ENCODE measurements at regions not wholly inside any gene's neighbourhood (a gene's known extent, or its start where the extent isn't known, plus 50 kb on each side); places are given as distances from the start of the nearest gene placed in this dataset.

DNA sequence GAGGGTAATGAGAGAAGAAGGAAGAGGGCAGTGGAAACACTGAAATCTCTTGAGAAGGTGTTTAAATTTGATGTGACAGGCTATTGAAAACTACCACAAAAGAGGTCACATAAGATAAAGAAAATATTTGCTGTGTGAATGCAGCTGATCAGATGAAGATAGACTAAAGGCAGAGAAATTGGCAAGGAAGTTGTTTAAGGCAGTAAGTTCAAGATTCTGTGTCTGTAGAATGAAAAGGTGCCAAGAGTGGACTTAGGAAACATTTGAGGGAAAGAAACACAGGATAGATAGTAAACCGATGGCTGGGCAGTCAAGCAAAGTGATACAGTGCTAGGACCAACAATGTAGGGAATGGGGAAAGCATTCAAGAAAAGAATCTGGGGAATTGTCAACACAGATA is 332.3 kb upstream of the MARCKS start:
- TF ChIP-seq, protein P1, sequence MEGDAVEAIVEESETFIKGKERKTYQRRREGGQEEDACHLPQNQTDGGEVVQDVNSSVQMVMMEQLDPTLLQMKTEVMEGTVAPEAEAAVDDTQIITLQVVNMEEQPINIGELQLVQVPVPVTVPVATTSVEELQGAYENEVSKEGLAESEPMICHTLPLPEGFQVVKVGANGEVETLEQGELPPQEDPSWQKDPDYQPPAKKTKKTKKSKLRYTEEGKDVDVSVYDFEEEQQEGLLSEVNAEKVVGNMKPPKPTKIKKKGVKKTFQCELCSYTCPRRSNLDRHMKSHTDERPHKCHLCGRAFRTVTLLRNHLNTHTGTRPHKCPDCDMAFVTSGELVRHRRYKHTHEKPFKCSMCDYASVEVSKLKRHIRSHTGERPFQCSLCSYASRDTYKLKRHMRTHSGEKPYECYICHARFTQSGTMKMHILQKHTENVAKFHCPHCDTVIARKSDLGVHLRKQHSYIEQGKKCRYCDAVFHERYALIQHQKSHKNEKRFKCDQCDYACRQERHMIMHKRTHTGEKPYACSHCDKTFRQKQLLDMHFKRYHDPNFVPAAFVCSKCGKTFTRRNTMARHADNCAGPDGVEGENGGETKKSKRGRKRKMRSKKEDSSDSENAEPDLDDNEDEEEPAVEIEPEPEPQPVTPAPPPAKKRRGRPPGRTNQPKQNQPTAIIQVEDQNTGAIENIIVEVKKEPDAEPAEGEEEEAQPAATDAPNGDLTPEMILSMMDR (IDR thresholded peaks at IDR 0.05): no peak
- TF ChIP-seq POLR2AphosphoS5 (IDR thresholded peaks at IDR 0.05; ENCODE audit: low read depth, low read length) (no peak), TCF7L2 (IDR thresholded peaks at IDR 0.05; ENCODE audit: low read depth, low read length) (no peak)
